Hematopoietic multipotent progenitor cell treated with erythropoietin and hydrocortisone succinate and interleukin-3 and kit ligand, for 15 days (in vitro differentiated cells): ENCODE measurements at regions not wholly inside any gene's neighbourhood (a gene's known extent, or its start where the extent isn't known, plus 50 kb on each side); places are given as distances from the start of the nearest gene placed in this dataset.

Source experiments
- DNase-seq: peaks from one replicate; pipeline ENCODE4 v3.0.0-alpha.2; 2015; ENCODE audit warnings: low spot score

DNA sequence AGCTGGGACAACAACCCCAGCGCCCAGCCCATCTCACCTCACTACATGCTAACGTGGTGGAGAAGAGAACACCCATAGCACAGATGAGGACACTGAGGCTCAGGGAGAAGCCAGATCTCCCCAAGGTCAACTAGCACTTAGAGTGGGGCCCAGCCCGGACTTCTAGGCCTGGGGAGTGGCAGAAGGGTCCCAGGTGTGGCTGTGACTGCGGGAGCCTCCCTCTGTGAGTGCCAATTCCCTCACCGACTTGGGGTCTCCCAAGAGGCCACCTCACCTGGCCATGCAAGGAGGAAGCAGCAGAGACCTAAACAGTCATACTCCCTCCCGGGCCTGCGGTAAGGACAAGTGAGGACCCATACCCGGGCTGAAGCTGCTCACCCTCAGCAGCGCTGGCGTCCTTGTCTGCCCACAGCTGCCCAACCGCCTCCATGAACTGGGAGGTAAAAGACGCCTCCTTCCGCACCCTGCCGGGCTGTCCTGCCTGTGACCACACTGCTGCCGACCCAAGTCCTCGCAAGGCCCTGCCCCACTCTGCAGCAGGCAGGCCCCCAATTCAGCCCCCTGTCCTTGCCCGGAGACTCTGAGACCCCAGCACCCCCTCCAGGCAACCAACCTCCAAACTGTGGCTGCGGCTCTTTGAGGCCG lies 93.2 kb upstream of the RTL6 start:
- DNase-seq: no peak

GRCh38 chr22:44590291-44590690 lies 92.3 kb upstream of the RTL6 start:
- no peak for DNase-seq

- DNase-seq: no peak
These were observed 91.8 kb upstream of the RTL6 start for GRCh38 chr22:44589831-44590230.

DNA sequence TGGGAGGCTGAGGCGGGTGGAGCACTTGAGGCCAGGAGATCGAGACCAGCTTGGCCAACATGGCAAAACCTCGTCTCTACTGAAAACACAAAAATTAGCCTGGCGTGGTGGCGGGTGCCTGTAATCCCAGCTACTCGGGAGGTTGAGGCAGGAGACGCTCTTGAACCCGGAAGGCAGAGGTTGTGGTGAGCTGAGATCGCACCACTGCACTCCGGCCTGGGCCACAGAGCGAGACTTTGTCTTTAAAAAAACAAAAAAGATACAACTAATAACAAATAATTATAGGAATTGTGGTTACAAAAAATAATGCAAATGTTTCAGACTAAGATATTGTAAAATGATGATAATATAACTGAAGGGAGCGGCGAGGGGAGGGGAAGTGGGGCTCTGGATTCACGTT lies 90.3 kb upstream of the RTL6 start:
- DNase-seq: no peak

DNA sequence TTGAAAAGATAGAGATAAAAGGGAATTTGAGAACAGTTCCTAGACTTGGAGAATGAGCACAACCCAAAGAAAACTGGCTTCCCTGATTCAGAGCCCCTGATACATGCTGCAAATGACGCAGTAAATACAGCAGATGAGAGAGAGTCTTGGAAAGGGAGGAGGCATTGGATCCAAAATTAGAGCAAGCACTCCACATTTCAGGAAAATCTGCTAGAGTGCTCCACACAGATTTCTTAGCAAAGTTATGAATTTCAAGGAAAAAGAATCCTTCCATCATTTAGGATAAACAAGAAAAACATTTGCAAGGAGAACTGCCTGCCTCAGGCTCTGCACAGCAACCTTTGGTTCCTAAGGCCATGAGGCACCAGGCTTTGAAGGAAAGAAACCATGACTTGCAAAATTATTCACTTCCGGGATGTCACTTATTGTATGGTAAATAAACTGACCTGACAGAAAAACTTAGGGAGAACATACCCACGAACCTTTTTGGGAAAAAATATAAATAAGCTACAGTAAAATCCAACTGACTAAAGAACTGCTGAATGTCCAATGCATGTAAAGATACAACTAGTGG lies 89.8 kb upstream of the RTL6 start:
- DNase-seq: no peak

- DNase-seq: no peak
These were observed 89.1 kb upstream of the RTL6 start for GRCh38 chr22:44586999-44587736.

- no peak for DNase-seq
These were observed 88.4 kb upstream of the RTL6 start for GRCh38 chr22:44586351-44586990.

- no peak for DNase-seq
These were observed 87.7 kb upstream of the RTL6 start for GRCh38 chr22:44585559-44586350.

- no peak for DNase-seq
These were observed 86.3 kb upstream of the RTL6 start for GRCh38 chr22:44584256-44584902.

GRCh38 chr22:44583854-44584253 lies 85.8 kb upstream of the RTL6 start:
- DNase-seq: no peak

GRCh38 chr22:44583061-44583760 lies 85.2 kb upstream of the RTL6 start:
- DNase-seq: no peak

- DNase-seq: no peak
These were observed 84.0 kb upstream of the RTL6 start for GRCh38 chr22:44582016-44582415.

DNA sequence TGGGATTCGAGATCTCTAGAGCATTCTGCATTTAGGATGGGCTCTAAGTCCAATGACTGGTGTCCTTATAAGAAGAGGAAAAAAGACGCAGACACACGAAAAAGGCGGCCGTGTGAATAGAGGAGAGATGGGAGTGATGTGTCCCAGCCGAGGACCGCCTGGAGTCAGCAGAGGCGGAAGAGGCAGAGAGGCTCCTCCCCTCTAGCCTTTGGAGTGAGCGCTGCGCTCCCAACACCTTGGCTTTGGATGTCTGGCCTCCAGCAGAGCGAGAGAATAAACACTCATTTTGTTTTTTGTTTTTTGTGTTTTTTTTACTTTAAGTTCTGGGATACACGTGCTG lies 83.0 kb upstream of the RTL6 start:
- DNase-seq: no peak

DNA sequence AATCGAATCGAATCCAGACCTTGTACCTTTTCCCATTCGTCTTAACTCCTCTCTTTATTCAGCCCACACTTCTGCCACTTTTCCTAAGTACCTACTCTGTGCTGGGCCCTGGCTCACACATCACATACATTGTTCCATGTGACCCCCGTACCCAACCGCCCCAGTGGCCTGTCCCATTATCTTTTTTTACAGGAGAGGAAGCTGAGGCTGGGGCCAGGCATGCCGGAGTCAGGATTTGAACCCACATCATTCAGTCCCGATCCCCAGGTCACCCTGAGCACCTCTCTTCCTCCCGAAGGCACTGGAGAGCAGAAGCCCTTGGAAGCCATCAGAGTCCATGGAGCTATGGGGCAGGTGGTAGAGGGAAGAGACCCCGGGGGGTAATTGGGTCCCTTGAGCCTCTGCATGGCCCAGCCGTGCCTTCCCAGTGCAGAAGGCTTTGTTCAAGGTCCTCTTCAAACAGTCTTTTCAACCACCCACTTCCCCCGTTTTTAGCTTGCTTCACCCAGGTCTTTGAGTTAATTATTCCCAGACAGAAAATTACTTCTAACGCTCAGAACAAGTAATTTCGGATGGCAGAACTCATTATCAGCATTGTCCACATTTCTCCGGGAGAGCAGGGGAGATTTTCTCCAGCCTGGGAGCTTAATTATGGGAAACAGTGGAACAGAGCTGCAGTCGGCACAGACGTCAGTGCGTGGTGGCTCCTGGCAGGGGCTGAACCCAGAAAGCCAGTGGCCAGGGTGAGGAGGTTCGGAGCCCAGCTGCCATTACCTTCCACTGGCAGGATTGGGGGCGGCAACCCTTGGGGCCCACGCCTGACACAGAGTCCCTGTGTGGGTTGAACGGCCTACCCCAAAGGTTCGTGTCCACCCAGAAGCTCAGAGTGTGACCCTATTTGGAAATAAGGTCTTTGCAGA lies 82.4 kb upstream of the RTL6 start:
- no peak for DNase-seq

GRCh38 chr22:44578516-44579230 lies 80.6 kb upstream of the RTL6 start:
- DNase-seq: no peak

DNA sequence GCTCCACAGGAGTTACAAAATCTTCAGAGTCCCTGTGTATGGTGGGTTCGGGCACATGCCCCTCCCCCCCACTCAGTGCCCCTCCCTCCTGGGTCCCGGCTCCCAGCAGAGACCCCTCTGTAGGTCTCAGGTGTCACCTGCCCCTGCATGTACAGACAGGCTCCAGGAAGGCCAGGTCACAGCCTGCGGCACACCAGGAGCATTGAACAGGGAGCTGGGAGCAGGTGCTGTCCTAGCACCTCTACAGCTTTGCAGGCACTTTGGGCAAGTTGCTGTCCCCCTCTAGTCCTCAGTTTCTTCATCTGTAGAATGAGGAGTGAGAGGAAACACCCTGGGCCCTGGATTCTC lies 80.1 kb upstream of the RTL6 start:
- DNase-seq: no peak

- DNase-seq: no peak
These were observed 79.5 kb upstream of the RTL6 start for GRCh38 chr22:44577391-44578109.

DNA sequence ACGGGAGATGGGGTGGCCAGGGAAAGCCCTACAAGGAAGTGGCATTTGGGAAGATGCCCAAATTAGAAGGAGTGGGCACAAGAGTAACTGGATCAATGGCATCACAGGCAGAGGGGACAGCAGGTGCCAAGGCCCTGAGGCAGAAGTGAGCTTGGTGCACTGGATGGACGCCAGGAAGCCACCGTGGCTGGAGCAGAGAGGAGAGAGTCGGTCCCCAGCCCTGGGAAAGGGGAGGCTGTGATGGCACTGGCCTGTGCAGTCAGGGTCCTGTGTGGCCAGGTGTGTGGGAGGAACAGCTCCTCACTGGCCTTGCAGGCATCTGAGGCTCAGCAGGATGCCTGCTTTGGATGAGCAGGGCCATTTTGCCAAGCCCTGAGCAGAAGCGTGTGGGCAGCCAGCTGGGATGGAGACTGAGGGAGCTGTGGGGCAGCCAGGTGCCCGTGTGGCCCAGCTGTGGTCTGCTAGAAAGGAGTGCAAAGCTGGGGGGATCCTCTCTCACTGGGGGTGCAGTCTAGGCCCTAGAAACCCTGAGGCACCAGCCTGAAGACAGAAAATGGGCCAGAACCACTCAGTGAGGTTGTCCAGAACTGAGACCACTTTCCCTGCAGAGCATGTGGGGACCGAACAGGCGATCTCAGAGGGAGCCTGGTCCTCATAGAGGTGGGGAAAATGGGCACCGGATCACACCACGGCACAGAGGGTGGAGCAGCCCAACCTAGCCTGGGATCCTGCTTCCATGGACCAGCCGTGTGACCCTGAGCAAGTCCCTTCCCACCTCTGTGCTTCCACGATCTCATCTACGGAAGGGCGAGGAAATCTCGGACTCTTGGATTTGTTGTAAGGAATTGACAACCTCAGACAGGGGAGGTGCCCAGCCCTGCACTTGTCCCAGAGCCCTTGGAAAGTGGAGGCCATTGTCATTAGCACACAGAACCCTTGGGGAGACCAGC lies 78.6 kb upstream of the RTL6 start:
- DNase-seq: no peak
